GM19193 (cell line): ENCODE measurements at regions not wholly inside any gene's neighbourhood (a gene's known extent, or its start where the extent isn't known, plus 50 kb on each side); places are given as distances from the start of the nearest gene placed in this dataset.

Experiments
- POLR2A ChIP-seq: IDR thresholded peaks from 4 replicates; pipeline ENCODE4 v1.6.1; 2011; ENCODE audit not compliant: insufficient read depth, insufficient read length; ENCODE audit errors: extremely low read depth

- TF ChIP-seq POLR2A, result peak; percentile 24
Measured at GRCh38 chr17:77322514-77323412, 182.0 kb downstream of the SEC14L1 start.

GRCh38 chr17:77323413-77324171 is 182.8 kb downstream of the SEC14L1 start:
- no peak for TF ChIP-seq POLR2A

GRCh38 chr17:77324227-77324626 is 183.5 kb downstream of the SEC14L1 start:
- TF ChIP-seq POLR2A, result no peak

- TF ChIP-seq POLR2A, result peak; percentile 9
Measured at GRCh38 chr17:77325577-77326075, 184.9 kb downstream of the SEC14L1 start.

DNA sequence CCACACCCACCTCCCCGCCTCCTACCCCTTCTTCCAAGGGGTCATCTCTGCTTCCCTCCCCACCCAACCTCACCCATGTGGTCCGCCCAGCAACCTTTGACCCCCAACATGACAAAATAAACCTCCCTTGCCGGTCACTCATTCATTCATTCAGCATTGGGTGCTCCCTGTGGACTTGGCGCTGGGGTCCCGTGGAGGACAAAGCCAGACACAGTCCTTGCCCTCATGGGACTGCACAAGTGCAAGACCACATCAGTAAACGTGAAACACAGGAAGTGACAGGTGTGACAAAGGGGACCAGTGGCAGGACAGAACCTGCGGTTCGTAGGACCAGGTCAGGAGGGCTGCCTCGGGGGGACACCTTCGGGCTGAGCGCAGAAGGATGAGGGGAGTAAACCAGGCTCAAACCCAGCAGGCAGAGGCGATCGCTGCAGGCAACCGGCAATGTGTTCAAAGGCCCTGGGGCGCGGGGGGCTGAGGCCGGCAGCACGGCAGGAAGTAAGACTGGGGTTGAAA is 185.4 kb downstream of the SEC14L1 start:
- no peak for TF ChIP-seq POLR2A

GRCh38 chr17:77326636-77327035 is 185.9 kb downstream of the SEC14L1 start:
- TF ChIP-seq POLR2A, result no peak

- no peak for TF ChIP-seq POLR2A
Measured at GRCh38 chr17:77327181-77327565, 186.4 kb downstream of the SEC14L1 start.

- no peak for TF ChIP-seq POLR2A
Measured at GRCh38 chr17:77327566-77328464, 187.0 kb downstream of the SEC14L1 start.

DNA sequence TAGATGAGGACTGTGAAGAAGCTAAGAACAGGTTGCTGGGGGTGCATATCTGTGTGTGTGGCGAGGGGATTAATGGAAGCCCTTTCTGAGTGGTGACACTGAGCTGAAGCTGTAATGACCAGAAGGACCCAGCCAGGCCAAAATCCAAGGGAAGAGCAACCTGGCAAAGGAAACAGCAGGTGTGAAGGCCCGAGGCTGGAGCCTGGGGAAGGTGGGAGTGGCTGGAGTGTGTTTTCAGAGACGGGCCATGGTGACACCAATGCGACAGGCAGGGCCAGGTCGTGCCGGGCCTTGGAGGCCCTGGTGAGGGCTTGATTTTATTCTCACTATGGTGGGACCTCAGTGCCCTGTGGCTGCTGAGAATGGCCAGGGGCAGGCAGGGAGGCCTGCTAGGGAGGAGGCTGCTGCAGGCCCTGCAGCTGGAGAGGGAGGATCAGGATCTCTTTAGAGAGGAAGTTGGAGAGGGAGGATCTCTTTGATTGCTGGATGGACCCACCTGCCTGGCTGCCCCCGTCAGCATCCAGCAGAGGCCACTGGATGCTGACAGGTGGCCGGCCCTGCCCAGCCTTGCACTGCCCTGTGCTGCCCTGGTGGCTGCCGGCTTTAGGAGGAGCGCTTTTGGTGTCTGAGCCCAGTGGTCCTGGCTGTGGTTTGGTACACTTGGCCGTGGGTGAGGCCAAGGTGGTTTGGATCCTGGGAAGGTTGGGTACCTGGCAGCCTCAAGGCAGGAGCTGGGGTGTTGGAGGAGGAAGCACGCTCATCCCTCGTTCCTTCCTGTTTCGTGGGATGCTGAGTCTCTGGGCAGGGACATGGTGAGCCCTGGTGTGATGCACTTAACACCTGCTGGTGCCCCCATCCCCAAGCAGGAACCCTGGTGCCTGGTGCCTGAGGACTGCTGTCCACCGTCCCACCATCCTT is 188.3 kb downstream of the SEC14L1 start:
- no peak for TF ChIP-seq POLR2A

- no peak for TF ChIP-seq POLR2A
Measured at GRCh38 chr17:77329741-77330531, 189.2 kb downstream of the SEC14L1 start.

DNA sequence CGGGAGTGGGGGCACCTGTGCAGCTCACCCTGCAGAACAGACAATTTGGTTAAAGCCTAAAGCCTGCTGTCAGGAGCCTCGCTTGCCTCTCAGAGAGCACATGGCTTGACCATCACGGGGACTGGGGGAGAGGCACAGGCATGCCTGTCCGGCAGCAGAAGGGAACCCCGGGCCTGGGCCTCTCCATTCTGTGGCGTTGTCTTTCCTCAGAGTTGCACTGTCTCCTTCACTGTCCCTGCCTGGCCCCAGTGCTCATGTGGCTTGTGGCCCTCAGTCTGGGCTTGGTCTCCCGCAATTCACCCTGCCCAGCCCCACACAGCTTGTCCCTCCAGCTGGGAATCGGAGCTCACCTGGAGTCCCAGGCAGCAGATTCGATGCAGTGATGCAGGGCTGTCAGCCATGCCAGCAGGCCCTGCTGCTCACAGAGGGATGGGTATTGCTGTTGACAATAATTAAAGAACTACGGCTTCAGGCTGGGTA is 189.9 kb downstream of the SEC14L1 start:
- TF ChIP-seq POLR2A, result no peak

- peak; percentile 50 for TF ChIP-seq POLR2A
Measured at GRCh38 chr17:77331301-77331864, 190.6 kb downstream of the SEC14L1 start.
